OCI-LY3 (cell line): ENCODE measurements at regions not wholly inside any gene's neighbourhood (a gene's known extent, or its start where the extent isn't known, plus 50 kb on each side); places are given as distances from the start of the nearest gene placed in this dataset.
"Not testable (repeated sequence)": the region's sequence is repeated elsewhere in the genome, so short reads cannot be mapped to it uniquely, and the experiment has no call there.

Experiments used
- H2AFZ ChIP-seq: fragments of 200-600, 300-600 bp; shearing (Covaris generic); 2 replicates; pipeline ENCODE4 v1.6.0; 2014; ENCODE audit warnings: antibody characterized with exemption, low read depth, low read length
- H3K27ac ChIP-seq: fragments of 200-600, 300-600 bp; sonication (generic); 2 replicates; pipeline ENCODE4 v1.5.1; 2014; ENCODE audit warnings: mild to moderate bottlenecking, low read length, moderate library complexity, mixed read lengths
- H3K27me3 ChIP-seq: fragments of 200-600, 300-600 bp; sonication (generic); 2 replicates; pipeline ENCODE4 v1.6.1; 2014; ENCODE audit warnings: low read depth, low read length, mixed read lengths
- H3K36me3 ChIP-seq: fragments of 200-600, 300-600 bp; sonication (generic); replicated peaks from 2 replicates; pipeline ENCODE3; 2014; ENCODE audit warnings: low read depth, low read length, mixed read lengths
- H3K4me1 ChIP-seq: fragments of 300-600, 200-600 bp; sonication (generic); 2 replicates; pipeline ENCODE4 v1.6.1; 2014; ENCODE audit warnings: low read length, mixed read lengths
- H3K4me2 ChIP-seq: fragments of 200-600, 300-600 bp; sonication (generic); 2 replicates; pipeline ENCODE4 v1.6.1; 2014; ENCODE audit warnings: low read length, mixed read lengths
- H3K4me3 ChIP-seq: fragments of 300-600, 200-600 bp; sonication (generic); 2 replicates; pipeline ENCODE4 v1.5.1; 2014; ENCODE audit warnings: antibody characterized with exemption, mild to moderate bottlenecking, low read length, moderate library complexity
- H3K79me2 ChIP-seq: fragments of 300-600, 200-600 bp; shearing (Covaris generic); 2 replicates; pipeline ENCODE4 v1.6.1; 2014; ENCODE audit warnings: mild to moderate bottlenecking, low read length, mixed read lengths
- H3K9ac ChIP-seq: fragments of 300-600, 200-600 bp; shearing (Covaris generic); 2 replicates; pipeline ENCODE4 v1.6.0; 2014; ENCODE audit warnings: mild to moderate bottlenecking, low read length, moderate library complexity
- H3K9me3 ChIP-seq: fragments of 200-600, 300-600 bp; shearing (Covaris generic); 2 replicates; pipeline ENCODE4 v1.6.1; 2014; ENCODE audit warnings: low read length, mixed read lengths; ENCODE audit not compliant: insufficient read depth
- H4K20me1 ChIP-seq: fragments of 200-600, 300-600 bp; sonication (generic); 2 replicates; pipeline ENCODE4 v1.6.1; 2016; ENCODE audit warnings: low read length, mixed read lengths; ENCODE audit not compliant: insufficient read depth
- EZH2phosphoT487 ChIP-seq: fragments of 200-600 bp; shearing (Covaris generic); IDR thresholded peaks from 2 replicates; pipeline ENCODE4 v1.6.1; 2018; ENCODE audit warnings: antibody characterized with exemption, mixed run types, low read depth
- TF ChIP-seq, protein P1 (sequence below): fragments of 200-600, 300-600 bp; sonication (generic); IDR thresholded peaks from 2 replicates; pipeline ENCODE4 v1.5.1; 2014; ENCODE audit warnings: antibody characterized with exemption, low read length, low read depth

GRCh38 chr3:55144015-55144673 lies 216.3 kb upstream of the LRTM1 start:
- Histone ChIP-seq H4K20me1 (no peaks in the 10 kb centered on the region), H3K9ac (no peak overlapping the region), H3K27me3 (no peaks in the 10 kb centered on the region), H2AFZ (no peak overlapping the region), H3K4me3 (no peak overlapping the region), H3K4me2 (no peak overlapping the region), H3K79me2 (no peaks in the 10 kb centered on the region), H3K27ac (no peak overlapping the region), H3K36me3 (no peaks in the 10 kb centered on the region), H3K4me1 (no peaks in the 10 kb centered on the region), H3K9me3 (no peaks in the 10 kb centered on the region)
- TF ChIP-seq, protein P1, sequence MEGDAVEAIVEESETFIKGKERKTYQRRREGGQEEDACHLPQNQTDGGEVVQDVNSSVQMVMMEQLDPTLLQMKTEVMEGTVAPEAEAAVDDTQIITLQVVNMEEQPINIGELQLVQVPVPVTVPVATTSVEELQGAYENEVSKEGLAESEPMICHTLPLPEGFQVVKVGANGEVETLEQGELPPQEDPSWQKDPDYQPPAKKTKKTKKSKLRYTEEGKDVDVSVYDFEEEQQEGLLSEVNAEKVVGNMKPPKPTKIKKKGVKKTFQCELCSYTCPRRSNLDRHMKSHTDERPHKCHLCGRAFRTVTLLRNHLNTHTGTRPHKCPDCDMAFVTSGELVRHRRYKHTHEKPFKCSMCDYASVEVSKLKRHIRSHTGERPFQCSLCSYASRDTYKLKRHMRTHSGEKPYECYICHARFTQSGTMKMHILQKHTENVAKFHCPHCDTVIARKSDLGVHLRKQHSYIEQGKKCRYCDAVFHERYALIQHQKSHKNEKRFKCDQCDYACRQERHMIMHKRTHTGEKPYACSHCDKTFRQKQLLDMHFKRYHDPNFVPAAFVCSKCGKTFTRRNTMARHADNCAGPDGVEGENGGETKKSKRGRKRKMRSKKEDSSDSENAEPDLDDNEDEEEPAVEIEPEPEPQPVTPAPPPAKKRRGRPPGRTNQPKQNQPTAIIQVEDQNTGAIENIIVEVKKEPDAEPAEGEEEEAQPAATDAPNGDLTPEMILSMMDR, result no peak
- no peak for TF ChIP-seq EZH2phosphoT487

- no peak overlapping the region for H3K4me2 ChIP-seq
- no peaks in the 10 kb centered on the region for H3K4me1 ChIP-seq
- H4K20me1 ChIP-seq, result no peaks in the 10 kb centered on the region
- H3K36me3 ChIP-seq, result no peaks in the 10 kb centered on the region
- no peak overlapping the region for H3K4me3 ChIP-seq
- no peaks in the 10 kb centered on the region for H3K79me2 ChIP-seq
- H3K27me3 ChIP-seq, result no peaks in the 10 kb centered on the region
- no peak overlapping the region for H3K27ac ChIP-seq
- H3K9ac ChIP-seq, result no peak overlapping the region
- no peaks in the 10 kb centered on the region for H3K9me3 ChIP-seq
- TF ChIP-seq, protein P1, result no peak
- TF ChIP-seq EZH2phosphoT487, result no peak
- H2AFZ ChIP-seq, result no peak overlapping the region
Observed at GRCh38 chr3:55143336-55143735, 215.5 kb upstream of the LRTM1 start.

DNA sequence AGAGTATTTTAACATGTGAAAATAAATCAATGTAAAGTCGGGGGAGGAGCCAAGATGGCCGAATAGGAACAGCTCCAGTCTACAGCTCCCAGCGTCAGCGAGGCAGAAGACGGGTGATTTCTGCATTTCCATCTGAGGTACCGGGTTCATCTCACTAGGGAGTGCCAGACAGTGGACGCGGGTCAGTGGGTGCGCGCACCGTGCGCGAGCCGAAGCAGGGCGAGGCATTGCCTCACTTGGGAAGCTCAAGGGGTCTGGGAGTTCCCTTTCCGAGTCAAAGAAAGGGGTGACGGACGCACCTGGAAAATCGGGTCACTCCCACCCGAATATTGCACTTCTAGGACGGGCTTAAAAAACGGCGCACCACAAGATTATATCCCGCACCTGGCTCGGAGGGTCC lies 208.4 kb upstream of the LRTM1 start:
- H4K20me1 ChIP-seq, H3K27ac ChIP-seq, H3K9me3 ChIP-seq, H3K4me3 ChIP-seq, H3K4me2 ChIP-seq, H3K79me2 ChIP-seq, H3K27me3 ChIP-seq, H3K4me1 ChIP-seq, H2AFZ ChIP-seq, H3K9ac ChIP-seq, H3K36me3 ChIP-seq: not testable (repeated sequence)

- H3K36me3 ChIP-seq, result no peaks in the 10 kb centered on the region
- H3K9ac ChIP-seq, result no peak overlapping the region
- no peak overlapping the region for H3K4me2 ChIP-seq
- no peaks in the 10 kb centered on the region for H4K20me1 ChIP-seq
- no peak overlapping the region for H3K4me3 ChIP-seq
- H3K4me1 ChIP-seq, result no peaks in the 10 kb centered on the region
- H2AFZ ChIP-seq, result no peak overlapping the region
- H3K27ac ChIP-seq, result no peak overlapping the region
- H3K27me3 ChIP-seq, result no peaks in the 10 kb centered on the region
- TF ChIP-seq EZH2phosphoT487, result no peak
- TF ChIP-seq, protein P1, result no peak
- H3K9me3 ChIP-seq, result no peaks in the 10 kb centered on the region
- H3K79me2 ChIP-seq, result no peaks in the 10 kb centered on the region
Observed at GRCh38 chr3:55128225-55128823, 200.5 kb upstream of the LRTM1 start.
